ENCODE measurements at regions not wholly inside any gene's neighbourhood (a gene's known extent, or its start where the extent isn't known, plus 50 kb on each side); places are given as distances from the start of the nearest gene placed in this dataset.
"Not testable (repeated sequence)": the region's sequence is repeated elsewhere in the genome, so short reads cannot be mapped to it uniquely, and the experiment has no call there.

DNA sequence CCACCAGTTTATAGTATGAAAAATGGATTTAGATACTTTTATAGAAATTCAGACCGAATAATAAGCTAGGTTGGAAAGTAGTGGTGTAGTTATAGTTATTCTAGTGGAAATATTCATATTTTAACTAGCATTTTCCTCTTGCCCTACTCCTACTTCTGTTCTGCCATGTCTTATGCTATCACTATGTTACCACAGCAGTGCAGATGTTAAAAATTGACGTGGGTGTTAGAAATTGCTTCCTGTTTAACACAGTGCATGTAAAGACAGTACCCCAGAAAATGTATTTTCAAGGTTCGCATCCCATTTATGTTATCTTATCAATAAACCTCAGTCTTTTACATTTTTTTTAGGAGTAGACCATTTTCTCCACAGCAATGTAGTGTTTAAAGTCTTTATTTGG, 774.2 kb upstream of the CDH10 start:
- Mint-ChIP-seq H3K27ac (no peak overlapping the region), H3K4me3 (no peak overlapping the region), H3K4me1 (no peaks in the 10 kb centered on the region), H3K27me3 (no peaks in the 10 kb centered on the region), H3K36me3 (no peaks in the 10 kb centered on the region), H3K9me3 (peaks cover 2 to 17% (median 6%) of the 10 kb centered on the region in 5 donors)
- no peak overlapping the region for H3K27ac ChIP-seq (ENCODE audit: low read depth, low read length)
- H3K36me3 ChIP-seq (ENCODE audit: insufficient read depth, low read length) = no peaks in the 10 kb centered on the region
- H3K4me1 ChIP-seq (ENCODE audit: insufficient read depth, low read length) = no peaks in the 10 kb centered on the region
- ChIA-PET CTCF (no interaction called here), POLR2A (no interaction called here)
- no peaks in the 10 kb centered on the region for H3K27me3 ChIP-seq (ENCODE audit: insufficient read depth, low read length, poor library complexity, severe bottlenecking)
- DNase-seq = no peak
- H3K9me3 ChIP-seq (ENCODE audit: low read length) = no peaks in the 10 kb centered on the region
- H3K4me3 ChIP-seq (ENCODE audit: low read length) = no peak overlapping the region

DNA sequence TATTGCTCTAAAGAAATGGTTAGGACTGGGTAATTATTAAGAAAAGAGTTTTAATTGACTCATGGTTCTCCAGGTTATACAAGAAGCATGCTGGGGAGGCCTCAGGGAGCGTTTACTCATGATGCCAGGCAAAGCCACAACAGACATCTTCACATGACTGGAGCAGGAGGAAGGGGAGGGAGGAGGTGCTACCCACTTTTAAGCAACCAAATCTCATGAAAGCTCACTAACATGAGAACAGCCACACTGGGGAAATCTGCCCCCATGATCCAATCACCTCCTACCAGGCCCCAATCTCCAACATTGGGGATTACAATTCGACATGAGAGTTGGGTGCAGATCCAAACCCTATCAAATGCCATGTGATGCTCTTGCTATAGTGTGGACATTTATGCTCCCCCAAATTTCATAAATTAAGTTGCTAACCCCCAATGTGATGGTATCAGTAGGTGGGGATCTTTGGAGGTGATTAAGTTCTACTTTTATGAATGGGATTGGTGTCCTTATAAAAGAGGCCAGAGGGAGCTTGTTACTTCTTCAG, 773.6 kb upstream of the CDH10 start:
- Histone ChIP-seq H3K9me3 (ENCODE audit: low read length) (no peaks in the 10 kb centered on the region), H3K27me3 (ENCODE audit: insufficient read depth, low read length, poor library complexity, severe bottlenecking) (no peaks in the 10 kb centered on the region), H3K4me1 (ENCODE audit: insufficient read depth, low read length) (no peaks in the 10 kb centered on the region), H3K27ac (ENCODE audit: low read depth, low read length) (no peak overlapping the region), H3K36me3 (ENCODE audit: insufficient read depth, low read length) (no peaks in the 10 kb centered on the region), H3K4me3 (ENCODE audit: low read length) (no peak overlapping the region)
- Mint-ChIP-seq H3K27ac (no peak overlapping the region), H3K36me3 (no peaks in the 10 kb centered on the region), H3K27me3 (no peaks in the 10 kb centered on the region), H3K4me3 (no peak overlapping the region), H3K9me3 (peaks cover 2 to 17% (median 6%) of the 10 kb centered on the region in 5 donors), H3K4me1 (no peaks in the 10 kb centered on the region)
- ChIA-PET CTCF (no interaction called here), POLR2A (no interaction called here)
- DNase-seq = no peak

DNA sequence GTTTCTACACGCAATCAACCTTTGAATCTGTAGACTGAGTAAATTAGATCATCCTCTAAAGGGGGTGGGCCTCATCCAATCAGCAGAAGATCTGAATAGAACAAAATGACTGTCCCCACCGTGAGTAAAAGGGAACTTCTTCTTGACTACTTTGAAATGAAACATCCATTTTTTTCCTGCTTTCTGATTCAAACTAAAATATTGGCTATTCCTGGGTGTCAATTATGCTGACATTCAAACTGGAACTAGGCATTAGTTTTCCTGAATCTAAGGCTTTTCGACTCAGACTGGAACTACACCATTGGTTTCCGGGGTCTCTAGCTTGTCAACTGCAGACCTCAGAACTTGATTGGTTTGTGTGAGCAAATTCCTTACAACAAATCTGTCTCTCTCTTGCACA, 772.2 kb upstream of the CDH10 start:
- no peaks in the 10 kb centered on the region for H3K9me3 ChIP-seq (ENCODE audit: low read length)
- H3K27me3 Mint-ChIP-seq = no peaks in the 10 kb centered on the region
- POLR2A ChIA-PET = no interaction called here
- no peak overlapping the region for H3K27ac ChIP-seq (ENCODE audit: low read depth, low read length)
- no peak overlapping the region for H3K27ac Mint-ChIP-seq
- no peaks in the 10 kb centered on the region for H3K36me3 Mint-ChIP-seq
- H3K4me1 ChIP-seq (ENCODE audit: insufficient read depth, low read length) = no peaks in the 10 kb centered on the region
- no peaks in the 10 kb centered on the region for H3K4me1 Mint-ChIP-seq
- DNase-seq = no peak
- no peak overlapping the region for H3K4me3 ChIP-seq (ENCODE audit: low read length)
- peaks cover 2 to 25% (median 8%) of the 10 kb centered on the region in 5 donors for H3K9me3 Mint-ChIP-seq
- no peaks in the 10 kb centered on the region for H3K36me3 ChIP-seq (ENCODE audit: insufficient read depth, low read length)
- H3K27me3 ChIP-seq (ENCODE audit: insufficient read depth, low read length, poor library complexity, severe bottlenecking) = no peaks in the 10 kb centered on the region
- CTCF ChIA-PET = no interaction called here
- no peak overlapping the region for H3K4me3 Mint-ChIP-seq

DNA sequence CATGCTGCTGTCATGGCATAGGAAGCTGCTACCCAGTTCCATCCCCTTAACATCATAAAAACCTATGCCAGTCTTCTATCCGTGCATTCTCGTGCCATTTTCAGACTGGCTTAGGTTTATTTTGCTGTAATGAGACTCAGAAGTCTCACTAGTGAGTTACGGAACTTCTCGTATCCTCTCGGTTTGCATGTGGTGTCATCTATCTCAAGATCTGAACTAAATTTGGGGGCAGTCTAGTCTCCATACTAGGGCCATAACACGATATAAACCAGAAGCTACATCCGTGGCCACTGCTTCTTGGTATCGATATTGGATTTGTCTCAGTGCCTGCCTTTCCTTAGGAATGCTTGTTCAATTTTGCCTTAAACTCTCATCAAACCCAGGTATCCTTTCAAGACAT, 771.2 kb upstream of the CDH10 start:
- Mint-ChIP-seq H3K27me3 (no peaks in the 10 kb centered on the region), H3K4me3 (no peak overlapping the region), H3K9me3 (peaks cover 2 to 25% (median 11%) of the 10 kb centered on the region in 5 donors), H3K36me3 (no peaks in the 10 kb centered on the region), H3K4me1 (no peaks in the 10 kb centered on the region), H3K27ac (no peak overlapping the region)
- ChIA-PET CTCF (no interaction called here), POLR2A (no interaction called here)
- no peak overlapping the region for H3K4me3 ChIP-seq (ENCODE audit: low read length)
- H3K9me3 ChIP-seq (ENCODE audit: low read length) = no peaks in the 10 kb centered on the region
- no peak for DNase-seq
- no peak overlapping the region for H3K27ac ChIP-seq (ENCODE audit: low read depth, low read length)
- H3K36me3 ChIP-seq (ENCODE audit: insufficient read depth, low read length) = no peaks in the 10 kb centered on the region
- H3K4me1 ChIP-seq (ENCODE audit: insufficient read depth, low read length) = no peaks in the 10 kb centered on the region
- H3K27me3 ChIP-seq (ENCODE audit: insufficient read depth, low read length, poor library complexity, severe bottlenecking) = no peaks in the 10 kb centered on the region

DNA sequence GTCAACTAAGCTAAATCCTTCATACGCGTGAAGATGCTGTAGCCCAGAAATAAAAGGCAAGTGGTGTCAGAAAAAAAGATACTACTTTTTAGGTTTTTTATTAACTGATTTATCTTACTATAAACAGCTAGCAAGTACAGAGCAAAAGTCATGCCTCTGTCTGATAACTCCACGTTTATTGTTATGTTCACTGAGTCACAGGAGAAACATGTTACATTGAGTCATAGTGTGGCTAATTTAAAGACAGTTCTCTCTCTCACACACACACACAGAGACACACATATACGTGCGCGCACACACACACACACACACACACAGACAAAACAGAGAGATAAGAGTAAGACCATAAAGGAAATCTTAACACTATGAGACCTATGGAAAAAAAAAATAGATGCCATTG, 770.0 kb upstream of the CDH10 start:
- Mint-ChIP-seq H3K4me1 (no peaks in the 10 kb centered on the region), H3K36me3 (no peaks in the 10 kb centered on the region), H3K27me3 (no peaks in the 10 kb centered on the region), H3K27ac (no peak overlapping the region), H3K4me3 (no peak overlapping the region), H3K9me3 (peaks cover 0 to 23% (median 11%) of the 10 kb centered on the region in 5 donors)
- Histone ChIP-seq H3K4me1 (ENCODE audit: insufficient read depth, low read length) (no peaks in the 10 kb centered on the region), H3K36me3 (ENCODE audit: insufficient read depth, low read length) (no peaks in the 10 kb centered on the region), H3K9me3 (ENCODE audit: low read length) (no peaks in the 10 kb centered on the region), H3K27ac (ENCODE audit: low read depth, low read length) (no peak overlapping the region), H3K4me3 (ENCODE audit: low read length) (no peak overlapping the region), H3K27me3 (ENCODE audit: insufficient read depth, low read length, poor library complexity, severe bottlenecking) (no peaks in the 10 kb centered on the region)
- CTCF ChIA-PET = no interaction called here
- POLR2A ChIA-PET = no interaction called here
- no peak for DNase-seq

DNA sequence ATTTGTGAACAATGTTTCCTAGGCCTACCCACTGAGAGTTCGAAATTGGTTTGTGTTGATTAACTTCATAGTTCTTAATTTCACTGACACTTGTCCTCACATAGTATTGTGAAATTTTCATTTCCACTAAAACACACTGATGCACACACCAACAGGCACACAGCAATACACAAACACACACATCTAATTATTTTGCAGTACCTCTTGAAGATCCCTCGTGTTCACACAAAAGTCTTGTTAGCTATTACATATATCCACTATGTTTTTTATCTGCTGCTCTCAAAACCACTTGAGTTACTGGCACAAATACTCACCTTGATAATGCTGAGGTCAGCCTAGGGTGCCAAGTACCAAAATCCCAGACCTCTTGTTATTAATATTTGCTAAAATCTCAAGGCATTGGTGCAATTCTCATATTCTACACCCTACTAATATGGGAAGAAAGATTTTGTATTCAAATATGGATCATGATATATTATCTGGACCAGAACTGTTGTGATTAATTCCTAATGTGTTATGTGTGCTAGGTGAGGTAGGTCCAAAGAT, 767.4 kb upstream of the CDH10 start:
- ChIA-PET POLR2A (no interaction called here), CTCF (no interaction called here)
- H3K4me3 ChIP-seq (ENCODE audit: low read length) = no peak overlapping the region
- no peak overlapping the region for H3K4me3 Mint-ChIP-seq
- H3K4me1 Mint-ChIP-seq = no peaks in the 10 kb centered on the region
- no peaks in the 10 kb centered on the region for H3K9me3 ChIP-seq (ENCODE audit: low read length)
- no peaks in the 10 kb centered on the region for H3K27me3 Mint-ChIP-seq
- H3K27me3 ChIP-seq (ENCODE audit: insufficient read depth, low read length, poor library complexity, severe bottlenecking) = no peaks in the 10 kb centered on the region
- no peaks in the 10 kb centered on the region for H3K36me3 ChIP-seq (ENCODE audit: insufficient read depth, low read length)
- peaks cover 7 to 22% (median 17%) of the 10 kb centered on the region in 5 donors for H3K9me3 Mint-ChIP-seq
- DNase-seq = no peak
- no peak overlapping the region for H3K27ac Mint-ChIP-seq
- H3K27ac ChIP-seq (ENCODE audit: low read depth, low read length) = no peak overlapping the region
- H3K36me3 Mint-ChIP-seq = no peaks in the 10 kb centered on the region
- H3K4me1 ChIP-seq (ENCODE audit: insufficient read depth, low read length) = no peaks in the 10 kb centered on the region

DNA sequence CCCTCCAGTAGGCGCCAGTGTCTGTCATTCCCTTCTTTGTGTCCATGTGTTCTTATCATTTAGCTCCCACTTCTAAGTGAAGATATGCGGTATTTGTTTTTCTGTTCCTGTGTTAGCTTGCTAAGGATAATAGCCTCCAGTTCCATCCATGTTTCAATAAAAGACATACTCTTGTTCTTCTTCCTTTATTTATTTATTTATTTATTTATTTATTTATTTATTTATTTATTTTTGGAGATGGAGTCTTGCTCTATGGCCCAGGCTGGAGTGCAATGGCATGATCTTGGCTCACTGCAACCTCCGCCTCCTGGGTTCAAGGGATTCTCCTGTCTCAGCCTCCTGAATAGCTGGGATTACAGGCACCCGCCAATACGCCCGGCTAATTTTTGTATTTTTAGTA, 762.6 kb upstream of the CDH10 start:
- H3K4me3 ChIP-seq (ENCODE audit: low read length); H3K4me1 ChIP-seq (ENCODE audit: insufficient read depth, low read length); H3K27ac ChIP-seq (ENCODE audit: low read depth, low read length); H3K27me3 Mint-ChIP-seq; H3K36me3 Mint-ChIP-seq; POLR2A ChIA-PET; H3K27ac Mint-ChIP-seq; H3K4me3 Mint-ChIP-seq; H3K36me3 ChIP-seq (ENCODE audit: insufficient read depth, low read length); H3K27me3 ChIP-seq (ENCODE audit: insufficient read depth, low read length, poor library complexity, severe bottlenecking); CTCF ChIA-PET; H3K9me3 ChIP-seq (ENCODE audit: low read length); H3K4me1 Mint-ChIP-seq; DNase-seq: not testable (repeated sequence)
- H3K9me3 Mint-ChIP-seq = peaks cover 11 to 29% (median 21%) of the 10 kb centered on the region in 5 donors

DNA sequence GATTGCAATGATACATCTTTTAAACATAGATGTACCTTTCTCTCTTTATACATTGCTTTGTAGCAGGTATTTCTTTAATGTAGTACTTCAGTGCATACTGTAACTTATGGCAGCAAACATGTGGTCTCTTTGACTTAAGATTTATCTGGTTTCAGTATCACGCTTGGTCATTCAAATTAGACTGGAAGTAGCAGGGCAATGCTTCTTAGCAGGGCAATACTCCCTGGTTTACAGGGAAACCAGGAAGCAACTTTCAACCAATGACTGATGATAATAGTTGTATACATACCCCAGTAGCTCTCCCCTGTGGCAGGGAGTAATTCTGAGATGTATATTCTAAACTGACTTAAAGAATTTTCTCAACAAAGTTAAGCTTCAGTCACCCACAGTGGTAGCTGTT, 761.1 kb upstream of the CDH10 start:
- Histone ChIP-seq H3K4me1 (ENCODE audit: insufficient read depth, low read length) (no peaks in the 10 kb centered on the region), H3K27ac (ENCODE audit: low read depth, low read length) (no peak overlapping the region), H3K4me3 (ENCODE audit: low read length) (no peak overlapping the region), H3K36me3 (ENCODE audit: insufficient read depth, low read length) (no peaks in the 10 kb centered on the region), H3K9me3 (ENCODE audit: low read length) (no peaks in the 10 kb centered on the region), H3K27me3 (ENCODE audit: insufficient read depth, low read length, poor library complexity, severe bottlenecking) (no peaks in the 10 kb centered on the region)
- DNase-seq = no peak
- Mint-ChIP-seq H3K36me3 (no peaks in the 10 kb centered on the region), H3K27me3 (no peaks in the 10 kb centered on the region), H3K9me3 (peaks cover 12 to 35% (median 19%) of the 10 kb centered on the region in 5 donors), H3K4me1 (no peaks in the 10 kb centered on the region), H3K4me3 (no peak overlapping the region), H3K27ac (no peak overlapping the region)
- CTCF ChIA-PET = no interaction called here
- POLR2A ChIA-PET = no interaction called here
